Activated CD8-positive, alpha-beta memory T cell treated with anti-CD3 and anti-CD28 coated beads, Interleukin-2, amount 50 U/mL, for 24 hours (primary cell): ENCODE measurements at regions not wholly inside any gene's neighbourhood (a gene's known extent, or its start where the extent isn't known, plus 50 kb on each side); places are given as distances from the start of the nearest gene placed in this dataset.
"Not testable (repeated sequence)": the region's sequence is repeated elsewhere in the genome, so short reads cannot be mapped to it uniquely, and the experiment has no call there.

ENCODE experiments used
- DNase-seq: peaks from one replicate; pipeline ENCODE4 v3.0.0-alpha.2; 2020; ENCODE audit errors: extremely low read depth

- DNase-seq = no peak
Measured at GRCh38 chr9:31168161-31168560, 1216.3 kb upstream of the ACO1 start.

- DNase-seq = no peak
Measured at GRCh38 chr9:31174681-31175080, 1209.8 kb upstream of the ACO1 start.

- DNase-seq = no peak
Measured at GRCh38 chr9:31183866-31184265, 1200.6 kb upstream of the ACO1 start.

GRCh38 chr9:31185831-31186230, 1198.6 kb upstream of the ACO1 start:
- no peak for DNase-seq

GRCh38 chr9:31188496-31188895, 1195.9 kb upstream of the ACO1 start:
- no peak for DNase-seq

- peak; percentile 0 for DNase-seq
Measured at GRCh38 chr9:31210978-31211570, 1173.4 kb upstream of the ACO1 start.

- DNase-seq = not testable (repeated sequence)
Measured at GRCh38 chr9:31229976-31230375, 1154.5 kb upstream of the ACO1 start.

GRCh38 chr9:31232485-31232884, 1152.0 kb upstream of the ACO1 start:
- no peak for DNase-seq

GRCh38 chr9:31236344-31236743, 1148.1 kb upstream of the ACO1 start:
- DNase-seq = no peak

GRCh38 chr9:31243386-31243785, 1141.1 kb upstream of the ACO1 start:
- DNase-seq = no peak

- DNase-seq = no peak
Measured at GRCh38 chr9:31248156-31248555, 1136.3 kb upstream of the ACO1 start.

GRCh38 chr9:31251386-31251785, 1133.1 kb upstream of the ACO1 start:
- DNase-seq = no peak

GRCh38 chr9:31253800-31254762, 1130.4 kb upstream of the ACO1 start:
- DNase-seq = no peak

- DNase-seq = no peak
Measured at GRCh38 chr9:31255211-31255610, 1129.2 kb upstream of the ACO1 start.

GRCh38 chr9:31259824-31260223, 1124.6 kb upstream of the ACO1 start:
- DNase-seq = no peak

- DNase-seq = no peak
Measured at GRCh38 chr9:31272456-31273295, 1111.8 kb upstream of the ACO1 start.

GRCh38 chr9:31275419-31275818, 1109.0 kb upstream of the ACO1 start:
- no peak for DNase-seq

- DNase-seq = no peak
Measured at GRCh38 chr9:31290731-31291130, 1093.7 kb upstream of the ACO1 start.

GRCh38 chr9:31302620-31303418, 1081.6 kb upstream of the ACO1 start:
- no peak for DNase-seq

GRCh38 chr9:31304576-31304975, 1079.9 kb upstream of the ACO1 start:
- DNase-seq = no peak

- DNase-seq = no peak
Measured at GRCh38 chr9:31314241-31314640, 1070.2 kb upstream of the ACO1 start.
